ENCODE measurements at regions not wholly inside any gene's neighbourhood (a gene's known extent, or its start where the extent isn't known, plus 50 kb on each side); places are given as distances from the start of the nearest gene placed in this dataset.

DNA sequence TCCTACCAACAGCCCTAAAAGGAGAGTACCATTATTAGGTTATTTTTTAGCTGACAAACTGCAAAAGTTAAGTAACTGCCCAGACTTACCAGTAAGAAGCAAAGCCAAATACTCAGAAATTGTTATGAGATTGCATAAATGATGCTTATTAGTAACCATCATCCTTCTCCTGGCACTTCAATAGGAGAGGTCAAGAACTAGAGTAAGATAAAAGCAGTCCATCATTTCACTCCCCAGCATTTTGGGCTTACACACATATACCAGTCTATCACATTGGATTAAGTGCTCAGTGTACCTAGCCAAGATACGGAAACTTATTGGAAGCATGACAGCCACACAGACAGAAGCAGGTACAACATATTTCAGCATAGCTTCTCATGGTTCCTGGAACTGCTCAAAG is 142.8 kb upstream of the EGR2 start:
- ATAC-seq = no peak
- intact Hi-C loops (cut with micrococcal nuclease) = no loop called here
- POLR2A ChIA-PET = no interaction called here

More for the DNA sequence above, 142.8 kb upstream of the EGR2 start:
- H3K4me2 ChIP-seq (ENCODE audit: low read length) = no peak overlapping the region
- no peaks in the 10 kb centered on the region for H3K79me2 ChIP-seq (ENCODE audit: insufficient read depth, low read length)
- no peaks in the 10 kb centered on the region for H3K9me2 ChIP-seq (ENCODE audit: insufficient read depth)
- TF ChIP-seq POLR2A (IDR thresholded peaks at IDR 0.05; ENCODE audit: borderline replicate concordance, extremely low read depth, insufficient read depth, insufficient read length) = no peak
- no peak for TF ChIP-seq ELF1 (IDR thresholded peaks at IDR 0.05; ENCODE audit: borderline replicate concordance, low read depth)
- TF ChIP-seq ZNF274 (IDR thresholded peaks at IDR 0.05; ENCODE audit: low read depth, low read length) = no peak
- TF ChIP-seq, protein P1, sequence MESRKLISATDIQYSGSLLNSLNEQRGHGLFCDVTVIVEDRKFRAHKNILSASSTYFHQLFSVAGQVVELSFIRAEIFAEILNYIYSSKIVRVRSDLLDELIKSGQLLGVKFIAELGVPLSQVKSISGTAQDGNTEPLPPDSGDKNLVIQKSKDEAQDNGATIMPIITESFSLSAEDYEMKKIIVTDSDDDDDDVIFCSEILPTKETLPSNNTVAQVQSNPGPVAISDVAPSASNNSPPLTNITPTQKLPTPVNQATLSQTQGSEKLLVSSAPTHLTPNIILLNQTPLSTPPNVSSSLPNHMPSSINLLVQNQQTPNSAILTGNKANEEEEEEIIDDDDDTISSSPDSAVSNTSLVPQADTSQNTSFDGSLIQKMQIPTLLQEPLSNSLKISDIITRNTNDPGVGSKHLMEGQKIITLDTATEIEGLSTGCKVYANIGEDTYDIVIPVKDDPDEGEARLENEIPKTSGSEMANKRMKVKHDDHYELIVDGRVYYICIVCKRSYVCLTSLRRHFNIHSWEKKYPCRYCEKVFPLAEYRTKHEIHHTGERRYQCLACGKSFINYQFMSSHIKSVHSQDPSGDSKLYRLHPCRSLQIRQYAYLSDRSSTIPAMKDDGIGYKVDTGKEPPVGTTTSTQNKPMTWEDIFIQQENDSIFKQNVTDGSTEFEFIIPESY (IDR thresholded peaks at IDR 0.05; ENCODE audit: extremely low read depth, insufficient replicate concordance, low read length) = no peak
- TF ChIP-seq, protein P2, sequence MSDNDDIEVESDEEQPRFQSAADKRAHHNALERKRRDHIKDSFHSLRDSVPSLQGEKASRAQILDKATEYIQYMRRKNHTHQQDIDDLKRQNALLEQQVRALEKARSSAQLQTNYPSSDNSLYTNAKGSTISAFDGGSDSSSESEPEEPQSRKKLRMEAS (IDR thresholded peaks at IDR 0.05) = no peak
- no peak for TF ChIP-seq ZFX (IDR thresholded peaks at IDR 0.05)
- no peak for TF ChIP-seq YY1 (IDR thresholded peaks at IDR 0.05; ENCODE audit: extremely low read depth, insufficient replicate concordance, low read depth, low read length)
- no peak for TF ChIP-seq EZH2phosphoT487 (IDR thresholded peaks at IDR 0.05; ENCODE audit: borderline replicate concordance)
- TF ChIP-seq EZH2 (IDR thresholded peaks at IDR 0.05) = no peak
- no peak for TF ChIP-seq CEBPB (IDR thresholded peaks at IDR 0.05; ENCODE audit: low read depth)
- TF ChIP-seq RAD21 (IDR thresholded peaks at IDR 0.05; ENCODE audit: low read depth) = no peak
- no peak for TF ChIP-seq SP1 (IDR thresholded peaks at IDR 0.05; ENCODE audit: low read depth)
- no peak for TF ChIP-seq FOSL1 (IDR thresholded peaks at IDR 0.05; ENCODE audit: low read depth)
- no peak for TF ChIP-seq SIN3A (IDR thresholded peaks at IDR 0.05; ENCODE audit: low read depth)
- no peak for TF ChIP-seq SRF (IDR thresholded peaks at IDR 0.05; ENCODE audit: low read depth)
- TF ChIP-seq, protein P3, sequence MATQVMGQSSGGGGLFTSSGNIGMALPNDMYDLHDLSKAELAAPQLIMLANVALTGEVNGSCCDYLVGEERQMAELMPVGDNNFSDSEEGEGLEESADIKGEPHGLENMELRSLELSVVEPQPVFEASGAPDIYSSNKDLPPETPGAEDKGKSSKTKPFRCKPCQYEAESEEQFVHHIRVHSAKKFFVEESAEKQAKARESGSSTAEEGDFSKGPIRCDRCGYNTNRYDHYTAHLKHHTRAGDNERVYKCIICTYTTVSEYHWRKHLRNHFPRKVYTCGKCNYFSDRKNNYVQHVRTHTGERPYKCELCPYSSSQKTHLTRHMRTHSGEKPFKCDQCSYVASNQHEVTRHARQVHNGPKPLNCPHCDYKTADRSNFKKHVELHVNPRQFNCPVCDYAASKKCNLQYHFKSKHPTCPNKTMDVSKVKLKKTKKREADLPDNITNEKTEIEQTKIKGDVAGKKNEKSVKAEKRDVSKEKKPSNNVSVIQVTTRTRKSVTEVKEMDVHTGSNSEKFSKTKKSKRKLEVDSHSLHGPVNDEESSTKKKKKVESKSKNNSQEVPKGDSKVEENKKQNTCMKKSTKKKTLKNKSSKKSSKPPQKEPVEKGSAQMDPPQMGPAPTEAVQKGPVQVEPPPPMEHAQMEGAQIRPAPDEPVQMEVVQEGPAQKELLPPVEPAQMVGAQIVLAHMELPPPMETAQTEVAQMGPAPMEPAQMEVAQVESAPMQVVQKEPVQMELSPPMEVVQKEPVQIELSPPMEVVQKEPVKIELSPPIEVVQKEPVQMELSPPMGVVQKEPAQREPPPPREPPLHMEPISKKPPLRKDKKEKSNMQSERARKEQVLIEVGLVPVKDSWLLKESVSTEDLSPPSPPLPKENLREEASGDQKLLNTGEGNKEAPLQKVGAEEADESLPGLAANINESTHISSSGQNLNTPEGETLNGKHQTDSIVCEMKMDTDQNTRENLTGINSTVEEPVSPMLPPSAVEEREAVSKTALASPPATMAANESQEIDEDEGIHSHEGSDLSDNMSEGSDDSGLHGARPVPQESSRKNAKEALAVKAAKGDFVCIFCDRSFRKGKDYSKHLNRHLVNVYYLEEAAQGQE (IDR thresholded peaks at IDR 0.05; ENCODE audit: low read depth) = no peak
- DNase-seq (ENCODE audit: low read depth, low spot score) = no peak
- no peak overlapping the region for H2AFZ ChIP-seq (ENCODE audit: low read depth, low read length, poor library complexity, severe bottlenecking)
- no peaks in the 10 kb centered on the region for H3K36me3 ChIP-seq (ENCODE audit: control insufficient read depth in 1 of 2, insufficient read depth in 2 of 2, low read length in 2 of 2)
- no peak overlapping the region for H3K4me3 ChIP-seq (replicated peaks in 1 of 2; ENCODE audit: low read depth in 1 of 2, low read length in 2 of 2)
- H3K27ac ChIP-seq (ENCODE audit: low read depth, low read length) = no peak overlapping the region
- no peak overlapping the region for H3K9ac ChIP-seq (ENCODE audit: low read length)
- no peaks in the 10 kb centered on the region for H3K9me3 ChIP-seq (ENCODE audit: control insufficient read depth in 1 of 2, insufficient read depth in 1 of 2, low read depth in 1 of 2, low read length in 2 of 2)
- ChIA-PET CTCF (no interaction called here), RAD21 (ENCODE audit: low non-redundant PET in 1 of 2, low total read pairs in 2 of 2, uncharacterized antibody in 2 of 2, unreplicated experiment in 2 of 2) (no interaction called here)
- no peaks in the 10 kb centered on the region for H4K20me1 ChIP-seq (ENCODE audit: insufficient read depth)
- H3K27me3 ChIP-seq (ENCODE audit: insufficient read depth, low read length) = no peaks in the 10 kb centered on the region
- H3K4me1 ChIP-seq (ENCODE audit: control insufficient read depth in 1 of 2, insufficient read depth in 2 of 2, low read length in 2 of 2) = no peaks in the 10 kb centered on the region
- no TSS peak for BruUV-seq (replicated peaks)

All from HCT116 (cell line).